Neural cell (in vitro differentiated cells): ENCODE measurements at regions not wholly inside any gene's neighbourhood (a gene's known extent, or its start where the extent isn't known, plus 50 kb on each side); places are given as distances from the start of the nearest gene placed in this dataset.

Source experiments
- H2AFZ ChIP-seq: fragments of 200-600, 300-800 bp; sonication (generic), shearing (Covaris generic); 2 replicates; pipeline ENCODE4 v1.6.0; 2014; ENCODE audit warnings: low read depth, mild to moderate bottlenecking, antibody characterized with exemption, low read length, moderate library complexity
- H3F3A ChIP-seq: fragments of 200-600 bp; shearing (Covaris generic); 2 replicates; pipeline ENCODE4 v1.6.1; 2016; ENCODE audit warnings: mild to moderate bottlenecking, moderate library complexity, mixed read lengths, antibody characterized with exemption, low read length; ENCODE audit not compliant: insufficient read depth, poor library complexity, severe bottlenecking
- H3K27ac ChIP-seq: fragments of 200-600, 300-800 bp; sonication (generic), shearing (Covaris generic); 2 replicates; pipeline ENCODE4 v1.5.1; 2014; ENCODE audit warnings: mild to moderate bottlenecking, low read length, moderate library complexity
- H3K27me3 ChIP-seq: fragments of 300-800, 200-600 bp; sonication (generic), shearing (Covaris generic); 2 replicates; pipeline ENCODE4 v1.6.0; 2014; ENCODE audit warnings: mild to moderate bottlenecking, low read depth, low read length, moderate library complexity; ENCODE audit not compliant: insufficient read depth
- H3K36me3 ChIP-seq: fragments of 300-800, 200-600 bp; sonication (generic), shearing (Covaris generic); 2 replicates; pipeline ENCODE4 v1.5.1; 2014; ENCODE audit warnings: mild to moderate bottlenecking, antibody characterized with exemption, low read length, moderate library complexity; ENCODE audit not compliant: insufficient read depth
- H3K4me2 ChIP-seq: fragments of 300-800, 200-600 bp; sonication (generic), shearing (Covaris generic); 2 replicates; pipeline ENCODE4 v1.6.0; 2014; ENCODE audit warnings: mild to moderate bottlenecking, low read length
- H3K4me3 ChIP-seq: fragments of 300-800, 200-600 bp; sonication (generic), shearing (Covaris generic); 2 replicates; pipeline ENCODE4 v1.5.1; 2014; ENCODE audit warnings: mild to moderate bottlenecking, low read length, moderate library complexity
- H3K79me2 ChIP-seq: fragments of 200-600 bp; shearing (Covaris generic); replicated peaks from 2 replicates; pipeline ENCODE4 v1.6.0; 2014; ENCODE audit warnings: mild to moderate bottlenecking, low read length, moderate library complexity; ENCODE audit not compliant: insufficient read depth
- H3K9ac ChIP-seq: fragments of 300-800, 200-600 bp; sonication (generic), shearing (Covaris generic); 2 replicates; pipeline ENCODE4 v1.6.1; 2016; ENCODE audit warnings: mild to moderate bottlenecking, low read length, mixed read lengths
- H3K9me2 ChIP-seq: fragments of 200-600 bp; shearing (Covaris generic); 2 replicates; pipeline ENCODE4 v1.6.1; 2016; ENCODE audit warnings: mild to moderate bottlenecking, low read length, mixed read lengths; ENCODE audit not compliant: insufficient read depth
- H3K9me3 ChIP-seq: fragments of 200-600, 300-800 bp; sonication (generic), shearing (Covaris generic); 2 replicates; pipeline ENCODE4 v1.6.1; 2016; ENCODE audit warnings: mild to moderate bottlenecking, mixed run types, low read length, moderate library complexity, mixed read lengths
- H4K20me1 ChIP-seq: fragments of 200-600 bp; shearing (Covaris generic); 2 replicates; pipeline ENCODE4 v1.6.1; 2016; ENCODE audit warnings: mild to moderate bottlenecking, mixed run types; ENCODE audit not compliant: insufficient read depth
- EP300 ChIP-seq: fragments of 450-650 bp; conservative IDR thresholded peaks from 2 replicates; pipeline ENCODE4 v1.6.1; 2014; ENCODE audit warnings: antibody characterized with exemption, mild to moderate bottlenecking, moderate library complexity; ENCODE audit not compliant: poor library complexity, severe bottlenecking
- EZH2 ChIP-seq: fragments of 200-600, 300-800 bp; shearing (Covaris generic), sonication (generic); IDR thresholded peaks from 2 replicates; pipeline ENCODE4 v1.6.1; 2014; ENCODE audit warnings: antibody characterized with exemption, low read length, borderline replicate concordance, mild to moderate bottlenecking; ENCODE audit not compliant: insufficient read depth, poor library complexity, severe bottlenecking
- MXI1 ChIP-seq: fragments of 450-650 bp; conservative IDR thresholded peaks from 2 replicates; pipeline ENCODE4 v1.6.1; 2014; ENCODE audit warnings: antibody characterized with exemption, mild to moderate bottlenecking; ENCODE audit not compliant: poor library complexity, severe bottlenecking
- POLR2AphosphoS5 ChIP-seq: IDR thresholded peaks from 2 replicates; pipeline ENCODE4 v1.6.1; 2012
- RAD21 ChIP-seq: fragments of 450-650 bp; conservative IDR thresholded peaks from 2 replicates; pipeline ENCODE4 v1.6.1; 2014; ENCODE audit warnings: antibody characterized with exemption, mild to moderate bottlenecking, moderate library complexity
- SMC3 ChIP-seq: fragments of 450-650 bp; conservative IDR thresholded peaks from 2 replicates; pipeline ENCODE4 v1.6.1; 2014; ENCODE audit warnings: antibody characterized with exemption, mild to moderate bottlenecking, moderate library complexity; ENCODE audit not compliant: poor library complexity
- TAF1 ChIP-seq: IDR thresholded peaks from 2 replicates; pipeline ENCODE4 v1.6.1; 2012; ENCODE audit warnings: low read depth
- TF ChIP-seq, protein P1 (sequence below): IDR thresholded peaks from 2 replicates; pipeline ENCODE4 v1.6.1; 2012; ENCODE audit warnings: borderline replicate concordance
- TF ChIP-seq, protein P2 (sequence below): fragments of 450-650 bp; IDR thresholded peaks from 2 replicates; pipeline ENCODE4 v1.5.1; 2014; ENCODE audit warnings: antibody characterized with exemption, mild to moderate bottlenecking, moderate library complexity; ENCODE audit not compliant: poor library complexity, severe bottlenecking

DNA sequence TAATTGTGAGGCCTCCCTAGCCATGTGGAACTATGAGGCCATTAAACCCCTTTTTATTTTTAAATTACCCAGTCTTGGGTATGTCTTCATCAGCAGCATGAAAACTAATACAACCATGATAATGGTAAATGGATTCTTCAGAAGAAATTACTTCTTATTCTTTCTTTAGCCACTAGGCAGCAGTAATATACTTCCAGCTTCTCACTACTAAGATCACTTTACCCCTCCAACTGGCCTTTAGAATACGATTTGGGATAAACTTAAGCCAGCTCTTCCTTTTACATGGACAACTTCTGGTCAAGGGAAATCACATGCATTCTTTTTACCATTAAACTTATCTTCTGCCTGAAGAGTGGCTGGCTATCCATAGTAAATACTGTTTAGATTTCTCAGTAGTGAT, 355.4 kb downstream of the MAN2A1 start:
- TF ChIP-seq EP300 (no peak), EZH2 (no peak), POLR2AphosphoS5 (no peak), RAD21 (no peak), SMC3 (no peak), TAF1 (no peak), MXI1 (no peak)
- TF ChIP-seq, protein P1, sequence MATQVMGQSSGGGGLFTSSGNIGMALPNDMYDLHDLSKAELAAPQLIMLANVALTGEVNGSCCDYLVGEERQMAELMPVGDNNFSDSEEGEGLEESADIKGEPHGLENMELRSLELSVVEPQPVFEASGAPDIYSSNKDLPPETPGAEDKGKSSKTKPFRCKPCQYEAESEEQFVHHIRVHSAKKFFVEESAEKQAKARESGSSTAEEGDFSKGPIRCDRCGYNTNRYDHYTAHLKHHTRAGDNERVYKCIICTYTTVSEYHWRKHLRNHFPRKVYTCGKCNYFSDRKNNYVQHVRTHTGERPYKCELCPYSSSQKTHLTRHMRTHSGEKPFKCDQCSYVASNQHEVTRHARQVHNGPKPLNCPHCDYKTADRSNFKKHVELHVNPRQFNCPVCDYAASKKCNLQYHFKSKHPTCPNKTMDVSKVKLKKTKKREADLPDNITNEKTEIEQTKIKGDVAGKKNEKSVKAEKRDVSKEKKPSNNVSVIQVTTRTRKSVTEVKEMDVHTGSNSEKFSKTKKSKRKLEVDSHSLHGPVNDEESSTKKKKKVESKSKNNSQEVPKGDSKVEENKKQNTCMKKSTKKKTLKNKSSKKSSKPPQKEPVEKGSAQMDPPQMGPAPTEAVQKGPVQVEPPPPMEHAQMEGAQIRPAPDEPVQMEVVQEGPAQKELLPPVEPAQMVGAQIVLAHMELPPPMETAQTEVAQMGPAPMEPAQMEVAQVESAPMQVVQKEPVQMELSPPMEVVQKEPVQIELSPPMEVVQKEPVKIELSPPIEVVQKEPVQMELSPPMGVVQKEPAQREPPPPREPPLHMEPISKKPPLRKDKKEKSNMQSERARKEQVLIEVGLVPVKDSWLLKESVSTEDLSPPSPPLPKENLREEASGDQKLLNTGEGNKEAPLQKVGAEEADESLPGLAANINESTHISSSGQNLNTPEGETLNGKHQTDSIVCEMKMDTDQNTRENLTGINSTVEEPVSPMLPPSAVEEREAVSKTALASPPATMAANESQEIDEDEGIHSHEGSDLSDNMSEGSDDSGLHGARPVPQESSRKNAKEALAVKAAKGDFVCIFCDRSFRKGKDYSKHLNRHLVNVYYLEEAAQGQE, result no peak
- TF ChIP-seq, protein P2, sequence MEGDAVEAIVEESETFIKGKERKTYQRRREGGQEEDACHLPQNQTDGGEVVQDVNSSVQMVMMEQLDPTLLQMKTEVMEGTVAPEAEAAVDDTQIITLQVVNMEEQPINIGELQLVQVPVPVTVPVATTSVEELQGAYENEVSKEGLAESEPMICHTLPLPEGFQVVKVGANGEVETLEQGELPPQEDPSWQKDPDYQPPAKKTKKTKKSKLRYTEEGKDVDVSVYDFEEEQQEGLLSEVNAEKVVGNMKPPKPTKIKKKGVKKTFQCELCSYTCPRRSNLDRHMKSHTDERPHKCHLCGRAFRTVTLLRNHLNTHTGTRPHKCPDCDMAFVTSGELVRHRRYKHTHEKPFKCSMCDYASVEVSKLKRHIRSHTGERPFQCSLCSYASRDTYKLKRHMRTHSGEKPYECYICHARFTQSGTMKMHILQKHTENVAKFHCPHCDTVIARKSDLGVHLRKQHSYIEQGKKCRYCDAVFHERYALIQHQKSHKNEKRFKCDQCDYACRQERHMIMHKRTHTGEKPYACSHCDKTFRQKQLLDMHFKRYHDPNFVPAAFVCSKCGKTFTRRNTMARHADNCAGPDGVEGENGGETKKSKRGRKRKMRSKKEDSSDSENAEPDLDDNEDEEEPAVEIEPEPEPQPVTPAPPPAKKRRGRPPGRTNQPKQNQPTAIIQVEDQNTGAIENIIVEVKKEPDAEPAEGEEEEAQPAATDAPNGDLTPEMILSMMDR, result no peak
- Histone ChIP-seq H3K9me2 (no peaks in the 10 kb centered on the region), H2AFZ (no peak overlapping the region), H3K9ac (no peak overlapping the region), H3K4me2 (no peak overlapping the region), H3K9me3 (no peaks in the 10 kb centered on the region), H4K20me1 (no peaks in the 10 kb centered on the region), H3K79me2 (no peaks in the 10 kb centered on the region), H3K4me3 (no peak overlapping the region), H3K27me3 (no peaks in the 10 kb centered on the region), H3K27ac (no peak overlapping the region), H3K36me3 (no peaks in the 10 kb centered on the region), H3F3A (no peaks in the 10 kb centered on the region)

DNA sequence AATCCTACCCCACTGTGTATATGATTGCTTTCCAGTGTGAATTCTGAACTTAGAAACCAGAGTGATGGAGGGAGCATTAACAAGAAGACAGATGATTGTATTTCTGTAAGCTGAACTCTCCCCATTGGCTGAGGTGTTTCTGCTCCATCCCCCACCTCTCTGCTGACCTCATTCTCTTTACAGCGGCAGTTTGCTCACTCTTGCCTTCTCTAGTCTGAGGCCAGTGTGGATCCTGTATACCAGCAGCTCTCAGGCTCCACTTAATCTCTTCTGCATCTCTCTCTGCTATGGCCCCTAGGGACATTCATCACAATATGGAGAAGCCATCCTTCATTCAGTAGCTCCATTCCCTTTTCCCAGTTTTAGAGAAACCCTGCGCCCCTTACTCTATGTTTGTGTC, 358.8 kb downstream of the MAN2A1 start:
- Histone ChIP-seq H3K36me3 (no peaks in the 10 kb centered on the region), H3K4me3 (no peak overlapping the region), H3K27me3 (no peaks in the 10 kb centered on the region), H3F3A (no peaks in the 10 kb centered on the region), H3K9ac (no peak overlapping the region), H2AFZ (no peak overlapping the region), H3K9me2 (no peaks in the 10 kb centered on the region), H3K79me2 (no peaks in the 10 kb centered on the region), H4K20me1 (no peaks in the 10 kb centered on the region), H3K9me3 (no peaks in the 10 kb centered on the region), H3K4me2 (no peak overlapping the region), H3K27ac (no peak overlapping the region)
- no peak for TF ChIP-seq EP300
- TF ChIP-seq POLR2AphosphoS5, result no peak
- no peak for TF ChIP-seq MXI1
- TF ChIP-seq, protein P1, result no peak
- TF ChIP-seq SMC3, result no peak
- TF ChIP-seq, protein P2, result no peak
- TF ChIP-seq EZH2, result no peak
- no peak for TF ChIP-seq RAD21
- TF ChIP-seq TAF1, result no peak
